NCI-H146 treated with DMSO at 0.1 percent for 48 hours (cell line): ENCODE measurements at regions not wholly inside any gene's neighbourhood (a gene's known extent, or its start where the extent isn't known, plus 50 kb on each side); places are given as distances from the start of the nearest gene placed in this dataset.

Experiments used
- DNase-seq: peaks from one replicate; lab custom pipeline; 2025; ENCODE audit not compliant: unreplicated experiment; lab: John Stamatoyannopoulos, UW

- no peak for DNase-seq
These were observed 382.6 kb downstream of the IPMK start for GRCh38 chr10:57884965-57885617.

GRCh38 chr10:57884407-57884806 is 383.3 kb downstream of the IPMK start:
- DNase-seq, result no peak

- DNase-seq, result no peak
These were observed 387.1 kb downstream of the IPMK start for GRCh38 chr10:57880446-57881227.

GRCh38 chr10:57874810-57875209 is 392.9 kb downstream of the IPMK start:
- DNase-seq, result no peak

GRCh38 chr10:57867241-57867640 is 400.5 kb downstream of the IPMK start:
- no peak for DNase-seq

- DNase-seq, result no peak
These were observed 402.7 kb downstream of the IPMK start for GRCh38 chr10:57864765-57865680.

- peak; percentile 10 for DNase-seq
These were observed 417.9 kb downstream of the IPMK start for GRCh38 chr10:57849691-57850357.

GRCh38 chr10:57846307-57847065 is 421.2 kb downstream of the IPMK start:
- no peak for DNase-seq

- no peak for DNase-seq
These were observed 423.2 kb downstream of the IPMK start for GRCh38 chr10:57844387-57844998.

GRCh38 chr10:57830877-57831560 is 436.7 kb downstream of the IPMK start:
- no peak for DNase-seq

- no peak for DNase-seq
These were observed 442.7 kb downstream of the IPMK start for GRCh38 chr10:57825015-57825414.

- no peak for DNase-seq
These were observed 444.3 kb downstream of the IPMK start for GRCh38 chr10:57823398-57823797.

- DNase-seq, result no peak
These were observed 444.7 kb downstream of the IPMK start for GRCh38 chr10:57822965-57823364.

- DNase-seq, result no peak
These were observed 449.2 kb downstream of the IPMK start for GRCh38 chr10:57818522-57818921.

- no peak for DNase-seq
These were observed 450.0 kb downstream of the IPMK start for GRCh38 chr10:57817741-57818140.

- no peak for DNase-seq
These were observed 451.7 kb downstream of the IPMK start for GRCh38 chr10:57815949-57816348.

GRCh38 chr10:57809961-57810360 is 457.7 kb downstream of the IPMK start:
- no peak for DNase-seq

- DNase-seq, result no peak
These were observed 459.8 kb downstream of the IPMK start for GRCh38 chr10:57807906-57808305.

GRCh38 chr10:57806675-57807074 is 461.0 kb downstream of the IPMK start:
- no peak for DNase-seq
